Nephron progenitor cell (in vitro differentiated cells): ENCODE measurements at regions not wholly inside any gene's neighbourhood (a gene's known extent, or its start where the extent isn't known, plus 50 kb on each side); places are given as distances from the start of the nearest gene placed in this dataset.
A peak's percentile ranks its signal among the peaks of the same experiment; 100 is the strongest.

Source experiments
- DNase-seq: peaks from one replicate; pipeline ENCODE4 v3.0.0; 2021
- H3K27ac Mint-ChIP-seq: 2 replicates; pipeline ENCODE4 v1.8.0; 2021; ENCODE audit warnings: mild to moderate bottlenecking, moderate library complexity, mixed read lengths
- H3K27me3 Mint-ChIP-seq: 2 replicates; pipeline ENCODE4 v1.8.0; 2021; ENCODE audit warnings: mild to moderate bottlenecking, low read depth, mixed read lengths; ENCODE audit not compliant: poor library complexity
- H3K36me3 Mint-ChIP-seq: 2 replicates; pipeline ENCODE4 v1.8.0; 2021; ENCODE audit warnings: low read depth, mixed read lengths
- H3K4me1 Mint-ChIP-seq: 2 replicates; pipeline ENCODE4 v1.8.0; 2021; ENCODE audit warnings: mixed read lengths
- H3K4me3 Mint-ChIP-seq: 2 replicates; pipeline ENCODE4 v1.8.0; 2021; ENCODE audit warnings: mild to moderate bottlenecking, moderate library complexity, mixed read lengths
- H3K9me3 Mint-ChIP-seq: 2 replicates; pipeline ENCODE4 v1.8.0; 2021; ENCODE audit warnings: mild to moderate bottlenecking, moderate library complexity, mixed read lengths
- CTCF ChIP-seq: fragments of 200-600 bp; sonication (generic); IDR thresholded peaks from 2 replicates; pipeline ENCODE4 v1.5.0; 2021; ENCODE audit warnings: antibody characterized with exemption

GRCh38 chr13:74274916-74275315 lies 140.7 kb upstream of the KLF12 start:
- H3K36me3 Mint-ChIP-seq = no peaks in the 10 kb centered on the region
- peak overlapping the region; percentile 12 for H3K27ac Mint-ChIP-seq
- TF ChIP-seq CTCF = no peak
- DNase-seq = no peak
- H3K27me3 Mint-ChIP-seq = no peaks in the 10 kb centered on the region
- H3K4me1 Mint-ChIP-seq = peaks cover 4% of the 10 kb centered on the region
- H3K4me3 Mint-ChIP-seq = no peak overlapping the region
- H3K9me3 Mint-ChIP-seq = peaks cover 11% of the 10 kb centered on the region

GRCh38 chr13:74273581-74273980 lies 139.4 kb upstream of the KLF12 start:
- Mint-ChIP-seq H3K4me1 (peaks cover 4% of the 10 kb centered on the region), H3K27me3 (no peaks in the 10 kb centered on the region), H3K27ac (no peak overlapping the region), H3K9me3 (peaks cover 11% of the 10 kb centered on the region), H3K4me3 (no peak overlapping the region), H3K36me3 (no peaks in the 10 kb centered on the region)
- no peak for DNase-seq
- TF ChIP-seq CTCF = no peak

- no peak for TF ChIP-seq CTCF
- no peak overlapping the region for H3K27ac Mint-ChIP-seq
- no peaks in the 10 kb centered on the region for H3K36me3 Mint-ChIP-seq
- H3K4me1 Mint-ChIP-seq = peaks cover 4% of the 10 kb centered on the region
- H3K4me3 Mint-ChIP-seq = no peak overlapping the region
- H3K9me3 Mint-ChIP-seq = peaks cover 11% of the 10 kb centered on the region
- H3K27me3 Mint-ChIP-seq = no peaks in the 10 kb centered on the region
- DNase-seq = no peak
Measured at GRCh38 chr13:74272826-74273225, 138.6 kb upstream of the KLF12 start.

GRCh38 chr13:74270018-74270417 lies 135.8 kb upstream of the KLF12 start:
- no peaks in the 10 kb centered on the region for H3K27me3 Mint-ChIP-seq
- no peaks in the 10 kb centered on the region for H3K36me3 Mint-ChIP-seq
- H3K4me3 Mint-ChIP-seq = no peak overlapping the region
- no peak for DNase-seq
- no peak for TF ChIP-seq CTCF
- H3K4me1 Mint-ChIP-seq = peaks cover 3% of the 10 kb centered on the region
- H3K9me3 Mint-ChIP-seq = peaks cover 13% of the 10 kb centered on the region
- no peak overlapping the region for H3K27ac Mint-ChIP-seq

GRCh38 chr13:74266861-74267260 lies 132.7 kb upstream of the KLF12 start:
- peaks cover 19% of the 10 kb centered on the region for H3K9me3 Mint-ChIP-seq
- no peaks in the 10 kb centered on the region for H3K36me3 Mint-ChIP-seq
- no peak overlapping the region for H3K27ac Mint-ChIP-seq
- H3K4me1 Mint-ChIP-seq = no peaks in the 10 kb centered on the region
- no peak overlapping the region for H3K4me3 Mint-ChIP-seq
- H3K27me3 Mint-ChIP-seq = peaks cover 3% of the 10 kb centered on the region
- no peak for DNase-seq
- no peak for TF ChIP-seq CTCF

- no peak for DNase-seq
- no peak overlapping the region for H3K4me3 Mint-ChIP-seq
- H3K36me3 Mint-ChIP-seq = no peaks in the 10 kb centered on the region
Measured at GRCh38 chr13:74266309-74266708, 132.1 kb upstream of the KLF12 start.

More at GRCh38 chr13:74266309-74266708, 132.1 kb upstream of the KLF12 start:
- H3K4me1 Mint-ChIP-seq = no peaks in the 10 kb centered on the region
- peaks cover 14% of the 10 kb centered on the region for H3K9me3 Mint-ChIP-seq
- no peak overlapping the region for H3K27ac Mint-ChIP-seq
- no peak for TF ChIP-seq CTCF
- H3K27me3 Mint-ChIP-seq = peaks cover 4% of the 10 kb centered on the region
